Activated CD4-positive, alpha-beta T cell treated with anti-CD3 and anti-CD28 coated beads, Interleukin-2, amount 50 U/mL, for 24 hours (primary cell): ENCODE measurements at regions not wholly inside any gene's neighbourhood (a gene's known extent, or its start where the extent isn't known, plus 50 kb on each side); places are given as distances from the start of the nearest gene placed in this dataset.

Source experiments
- DNase-seq, 2 donors: peaks; one replicate each; pipeline ENCODE4 v3.0.0-alpha.2; 2020; ENCODE audit warnings: low read depth in 1 of 2, low spot score in 1 of 2

- DNase-seq = no peak
Measured at GRCh38 chr10:44180321-44181168, 204.4 kb downstream of the CXCL12 start.

DNA sequence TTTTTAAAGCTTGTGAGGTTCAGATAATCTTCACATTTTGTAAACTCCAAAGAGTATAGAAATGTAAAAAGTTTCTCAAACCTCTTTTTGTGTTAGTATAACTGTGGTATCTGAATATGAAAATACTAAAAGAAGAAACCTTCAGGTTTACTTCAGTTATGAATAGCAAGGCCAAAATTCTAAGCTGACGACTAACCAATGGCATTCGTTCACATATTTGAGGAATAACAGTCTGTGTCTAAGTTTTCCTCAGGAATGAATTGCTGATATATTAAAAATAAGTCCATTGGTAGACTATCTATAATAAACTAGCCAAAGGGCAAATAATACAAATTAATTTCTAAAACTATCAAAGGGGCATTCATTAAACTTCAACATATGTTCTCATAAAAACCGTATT lies 206.0 kb downstream of the CXCL12 start:
- no peak for DNase-seq

DNA sequence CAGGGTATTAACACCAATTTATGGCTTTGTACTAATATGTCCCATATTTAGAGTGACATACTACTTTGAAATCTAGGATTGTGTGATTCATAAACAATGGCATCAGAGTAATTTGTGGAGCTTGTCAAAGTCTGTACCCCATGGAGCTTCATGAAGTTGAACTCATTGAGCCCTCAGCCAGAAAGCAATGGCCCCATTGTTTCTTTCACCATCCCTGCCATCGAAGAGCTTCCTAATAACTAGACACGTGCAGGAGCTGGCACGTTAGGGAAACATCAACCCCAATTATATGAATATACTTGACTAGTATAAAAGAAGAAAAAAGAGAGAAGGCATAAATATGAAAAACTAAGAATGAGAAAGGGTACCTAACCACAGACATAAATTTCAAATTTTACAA lies 206.6 kb downstream of the CXCL12 start:
- no peak for DNase-seq

DNA sequence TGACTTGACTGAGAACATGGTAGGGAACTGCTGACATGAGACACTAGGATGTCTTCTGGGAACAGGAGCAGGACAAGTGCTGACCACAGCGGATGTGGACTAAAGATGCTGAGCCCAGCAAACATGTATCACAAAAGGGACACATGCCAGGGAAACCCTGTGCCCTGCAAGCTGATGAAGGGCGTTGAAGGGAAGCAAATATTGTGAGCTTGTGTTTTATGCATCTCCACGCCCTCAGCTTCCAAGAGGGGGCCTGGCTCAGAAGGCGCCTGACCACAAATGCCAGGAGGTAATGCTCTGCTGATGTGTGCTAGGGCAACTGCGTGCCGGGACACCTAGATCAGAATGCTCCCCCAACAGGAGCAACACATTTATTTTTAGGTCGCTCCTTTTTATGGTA lies 207.3 kb downstream of the CXCL12 start:
- DNase-seq = no peak

DNA sequence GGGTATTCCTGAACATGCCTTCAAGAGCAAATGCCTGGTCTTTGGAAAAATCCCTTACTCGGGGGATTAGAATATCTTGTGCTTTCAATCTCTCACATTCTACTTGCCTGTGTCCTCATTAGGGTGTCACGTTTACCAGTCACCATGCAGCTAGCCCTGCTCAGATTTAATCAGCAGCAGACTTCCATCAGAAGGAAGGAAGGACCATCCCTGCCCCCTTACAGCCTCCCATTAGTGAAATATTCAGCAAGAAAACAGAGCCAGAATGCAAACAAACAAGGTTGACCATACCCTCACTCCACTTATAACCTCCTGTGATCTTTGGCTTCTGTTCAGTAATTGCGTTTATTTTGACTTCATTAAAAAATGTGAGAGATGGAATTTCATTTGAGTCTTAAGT lies 208.6 kb downstream of the CXCL12 start:
- no peak for DNase-seq

GRCh38 chr10:44173608-44173894 lies 211.3 kb downstream of the CXCL12 start:
- no peak for DNase-seq

DNA sequence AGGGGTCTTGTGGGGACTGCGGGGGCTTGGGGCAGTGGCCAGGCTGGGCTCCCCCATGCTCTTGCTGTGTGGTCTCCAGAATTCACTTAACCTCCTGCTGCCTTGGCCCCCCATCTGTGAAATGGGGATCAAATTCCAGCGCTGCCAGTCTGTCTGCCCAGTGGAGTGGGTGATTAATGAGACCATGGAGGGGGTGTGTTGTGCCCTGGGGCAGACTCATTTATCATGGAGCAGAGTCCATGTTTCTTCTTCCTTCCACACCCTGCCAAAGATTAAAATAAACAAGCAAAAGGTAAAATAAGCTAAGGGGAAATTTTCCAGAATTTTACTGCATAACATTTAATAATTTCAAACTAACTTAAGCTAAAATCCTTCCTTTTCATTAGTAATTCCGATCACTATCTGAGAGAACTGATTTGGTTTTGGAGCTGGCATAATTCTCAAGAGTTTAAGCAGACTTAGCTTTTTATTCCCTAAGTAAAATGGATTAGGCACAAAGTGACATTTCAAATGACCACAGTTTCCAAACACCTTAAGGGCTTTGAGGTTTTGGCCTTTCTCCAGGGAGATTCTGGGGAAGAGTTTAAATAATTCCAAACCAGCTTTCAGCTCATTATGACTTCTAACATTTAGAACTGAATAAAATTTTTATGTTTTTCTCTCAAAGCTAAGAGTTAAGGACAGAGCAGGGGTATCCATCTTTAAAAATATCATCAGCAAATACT lies 211.9 kb downstream of the CXCL12 start:
- no peak for DNase-seq

DNA sequence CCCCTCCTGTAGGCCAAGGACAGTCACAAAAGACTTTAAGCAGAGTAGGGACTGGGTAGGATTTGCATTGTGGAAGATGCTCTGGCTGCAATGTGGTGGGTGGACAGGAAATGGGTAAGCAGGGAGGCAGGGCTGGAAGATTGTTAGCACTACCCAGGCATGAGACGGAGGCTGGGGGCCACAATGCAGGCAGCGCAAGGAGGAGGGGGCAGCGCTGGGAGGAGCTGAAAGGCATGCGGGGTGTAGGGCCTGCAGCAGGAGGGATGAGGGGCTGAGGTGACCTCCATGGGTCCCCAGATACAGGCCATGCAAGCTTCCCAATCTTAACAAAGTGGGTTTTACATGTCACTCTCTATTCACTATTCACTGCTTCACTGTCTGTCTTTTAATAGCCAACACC lies 213.1 kb downstream of the CXCL12 start:
- DNase-seq = no peak

- DNase-seq = no peak
Measured at GRCh38 chr10:44168478-44168877, 216.4 kb downstream of the CXCL12 start.

GRCh38 chr10:44167752-44168151 lies 217.1 kb downstream of the CXCL12 start:
- no peak for DNase-seq

DNA sequence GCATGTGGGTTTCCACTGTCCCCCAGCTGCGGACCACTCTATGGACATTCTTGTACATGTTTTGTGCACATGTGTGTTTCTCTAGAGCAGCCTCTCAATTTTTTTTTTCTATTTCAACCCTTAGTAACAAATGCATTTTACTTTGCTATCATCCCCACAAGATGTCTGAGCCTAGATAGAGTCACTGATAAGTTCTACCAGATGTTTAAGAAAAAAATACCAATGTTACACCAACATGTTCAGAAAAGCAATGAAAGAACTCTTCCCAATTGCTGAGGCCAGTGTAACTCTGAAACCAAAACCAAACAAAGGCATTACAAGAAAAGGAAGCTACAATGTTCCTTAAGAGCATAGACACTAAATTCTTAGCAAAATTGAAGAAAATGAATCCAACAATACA lies 218.5 kb downstream of the CXCL12 start:
- DNase-seq = no peak

- DNase-seq = no peak
Measured at GRCh38 chr10:44164251-44164956, 220.5 kb downstream of the CXCL12 start.

DNA sequence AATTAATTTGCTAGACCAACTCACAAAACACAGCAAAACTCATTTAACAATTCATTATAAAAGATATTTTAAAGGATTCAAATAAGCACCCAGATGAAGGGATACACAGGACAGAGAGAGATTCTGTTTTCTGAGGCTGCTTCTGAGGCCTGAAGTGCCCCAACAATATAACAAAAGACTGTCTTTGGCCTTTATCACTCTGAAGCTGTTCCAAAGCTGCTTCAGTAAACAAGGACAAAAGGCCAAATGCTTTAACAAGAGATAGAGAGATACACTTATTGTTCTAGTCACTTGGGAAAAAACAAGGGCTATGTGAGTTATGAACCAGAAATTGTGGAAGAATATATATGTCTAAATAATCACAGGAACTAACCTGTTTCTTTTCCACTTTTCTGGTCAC lies 223.7 kb downstream of the CXCL12 start:
- DNase-seq = no peak

GRCh38 chr10:44157574-44157973 lies 227.3 kb downstream of the CXCL12 start:
- no peak for DNase-seq

- no peak for DNase-seq
Measured at GRCh38 chr10:44154956-44155355, 229.9 kb downstream of the CXCL12 start.

GRCh38 chr10:44153918-44154670 lies 230.8 kb downstream of the CXCL12 start:
- no peak for DNase-seq

DNA sequence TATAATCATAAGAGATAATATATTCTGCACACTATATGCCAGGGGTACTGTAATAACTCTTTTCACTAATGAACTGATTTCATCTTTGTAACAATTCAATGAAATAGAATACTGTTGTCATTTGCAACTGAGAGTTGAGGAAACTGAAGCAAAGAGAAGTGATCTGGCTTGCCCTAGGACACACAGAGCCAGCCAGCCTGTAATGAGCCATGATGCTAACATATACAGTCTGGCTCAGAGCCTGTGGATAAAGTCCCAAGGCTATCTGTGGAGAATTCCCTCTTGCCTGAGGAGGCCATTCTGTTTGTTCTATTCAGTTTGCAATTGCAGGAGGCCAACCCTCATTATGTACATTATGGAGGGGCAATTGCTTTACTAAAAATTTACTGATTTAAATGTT lies 241.3 kb downstream of the CXCL12 start:
- no peak for DNase-seq

- DNase-seq = no peak
Measured at GRCh38 chr10:44132361-44133289, 252.3 kb downstream of the CXCL12 start.

GRCh38 chr10:44126291-44126717 lies 258.6 kb downstream of the CXCL12 start:
- DNase-seq = no peak

GRCh38 chr10:44125879-44126278 lies 259.0 kb downstream of the CXCL12 start:
- DNase-seq = no peak
